ENCODE measurements at regions not wholly inside any gene's neighbourhood (a gene's known extent, or its start where the extent isn't known, plus 50 kb on each side); places are given as distances from the start of the nearest gene placed in this dataset.
"Not testable (repeated sequence)": the region's sequence is repeated elsewhere in the genome, so short reads cannot be mapped to it uniquely, and the experiment has no call there.

DNA sequence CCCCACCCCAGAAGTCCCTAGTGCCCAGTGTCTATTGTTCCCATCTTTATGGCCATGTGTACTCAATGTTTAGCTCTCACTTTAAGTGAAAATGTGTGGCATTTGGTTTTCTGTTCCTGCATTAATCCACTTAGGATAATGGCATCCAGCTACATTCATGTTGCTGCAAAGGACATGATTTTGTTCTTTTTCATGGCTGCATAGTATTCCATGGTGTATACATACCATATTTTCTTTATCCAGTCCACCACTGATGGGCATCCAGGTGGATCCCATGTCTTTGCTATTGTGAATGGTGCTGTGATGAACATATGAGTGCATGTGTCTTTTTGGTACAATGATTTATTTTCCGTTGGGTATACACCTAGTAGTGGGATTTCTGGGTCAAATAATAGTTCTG, 58.2 kb upstream of the ZNF280D start:
- not testable (repeated sequence) for H4K91ac ChIP-seq (ENCODE audit: low read depth, low read length, poor library complexity); H2BK12ac ChIP-seq (ENCODE audit: low read length); H3K9ac ChIP-seq (ENCODE audit: low read depth, low read length, poor library complexity); H2BK120ac ChIP-seq (ENCODE audit: low read depth, low read length); H3K23ac ChIP-seq (ENCODE audit: low read depth, low read length, poor library complexity); H3K4me3 ChIP-seq (ENCODE audit: low read length in 2 of 2); H2AK5ac ChIP-seq (ENCODE audit: low read depth, low read length); H3K79me1 ChIP-seq (ENCODE audit: low read depth, low read length); H3K36me3 ChIP-seq (replicated peaks in 1 of 2; ENCODE audit: control insufficient read depth in 2 of 2, insufficient read depth in 2 of 2, low read length in 2 of 2); H3K27ac ChIP-seq (replicated peaks; ENCODE audit: low read length); H2AFZ ChIP-seq (ENCODE audit: low read length); H3K4me1 ChIP-seq (ENCODE audit: control insufficient read depth in 2 of 2, insufficient read depth in 1 of 2, low read depth in 1 of 2, low read length in 2 of 2); H2BK5ac ChIP-seq (ENCODE audit: low read length); H3K27me3 ChIP-seq (ENCODE audit: control insufficient read depth in 3 of 3, insufficient read depth in 3 of 3, low read depth in 1 of 3, low read length in 3 of 3); H3K4ac ChIP-seq (ENCODE audit: low read length); H4K8ac ChIP-seq (ENCODE audit: low read depth, low read length); H3K9me3 ChIP-seq (replicated peaks in 1 of 2; ENCODE audit: control insufficient read depth in 2 of 2, insufficient read depth in 1 of 2, low read depth in 1 of 2, low read length in 2 of 2); DNase-seq (ENCODE audit: low spot score); H3K4me2 ChIP-seq (ENCODE audit: insufficient read depth, low read length, poor library complexity, severe bottlenecking); H3K18ac ChIP-seq (ENCODE audit: low read length); H2BK15ac ChIP-seq (ENCODE audit: low read length); H3K14ac ChIP-seq (ENCODE audit: low read length)
- no CpG with 5 or more reads among the region's 1 CpG for WGBS, 2 donors (ENCODE audit: extremely low coverage in 2 of 2, insufficient read length in 2 of 2, insufficient replicate concordance in 1 of 2)

DNA sequence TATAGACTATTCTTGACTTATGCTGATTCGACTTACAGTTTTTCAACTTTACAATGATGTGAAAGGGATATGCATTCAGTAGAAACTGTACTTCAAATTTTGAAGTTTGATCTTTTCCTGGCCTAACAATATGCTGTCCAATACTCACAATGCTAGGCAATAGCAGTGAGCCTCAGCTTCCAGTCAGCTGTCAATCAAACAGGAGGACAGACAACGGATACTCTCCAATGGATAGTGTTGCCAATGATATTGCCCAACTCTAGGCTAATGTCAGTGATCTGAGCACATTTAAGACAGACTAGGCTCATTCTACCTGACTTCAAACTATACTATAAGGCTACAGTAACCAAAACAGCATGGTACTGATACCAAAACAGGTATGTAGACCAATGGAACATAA, 55.0 kb upstream of the ZNF280D start:
- Histone ChIP-seq H3K4me3 (ENCODE audit: low read length in 2 of 2) (no peak overlapping the region), H3K27me3 (ENCODE audit: control insufficient read depth in 3 of 3, insufficient read depth in 3 of 3, low read depth in 1 of 3, low read length in 3 of 3) (no peaks in the 10 kb centered on the region), H2BK15ac (ENCODE audit: low read length) (no peak overlapping the region), H3K18ac (ENCODE audit: low read length) (no peak overlapping the region), H4K8ac (ENCODE audit: low read depth, low read length) (no peak overlapping the region), H3K4me1 (ENCODE audit: control insufficient read depth in 2 of 2, insufficient read depth in 1 of 2, low read depth in 1 of 2, low read length in 2 of 2) (no peaks in the 10 kb centered on the region), H2BK12ac (ENCODE audit: low read length) (no peak overlapping the region), H3K27ac (replicated peaks; ENCODE audit: low read length) (no peak overlapping the region), H3K9ac (ENCODE audit: low read depth, low read length, poor library complexity) (no peak overlapping the region), H3K36me3 (replicated peaks in 1 of 2; ENCODE audit: control insufficient read depth in 2 of 2, insufficient read depth in 2 of 2, low read length in 2 of 2) (no peaks in the 10 kb centered on the region), H2BK5ac (ENCODE audit: low read length) (no peak overlapping the region), H2AK5ac (ENCODE audit: low read depth, low read length) (no peak overlapping the region), H2BK120ac (ENCODE audit: low read depth, low read length) (no peak overlapping the region), H3K9me3 (replicated peaks in 1 of 2; ENCODE audit: control insufficient read depth in 2 of 2, insufficient read depth in 1 of 2, low read depth in 1 of 2, low read length in 2 of 2) (no peaks in the 10 kb centered on the region), H3K4ac (ENCODE audit: low read length) (no peak overlapping the region), H4K91ac (ENCODE audit: low read depth, low read length, poor library complexity) (no peak overlapping the region), H3K4me2 (ENCODE audit: insufficient read depth, low read length, poor library complexity, severe bottlenecking) (no peak overlapping the region), H2AFZ (ENCODE audit: low read length) (no peak overlapping the region), H3K14ac (ENCODE audit: low read length) (no peak overlapping the region), H3K79me1 (ENCODE audit: low read depth, low read length) (no peaks in the 10 kb centered on the region), H3K23ac (ENCODE audit: low read depth, low read length, poor library complexity) (no peak overlapping the region)
- no peak for DNase-seq (ENCODE audit: low spot score)
- WGBS, 2 donors (ENCODE audit: extremely low coverage in 2 of 2, insufficient read length in 2 of 2, insufficient replicate concordance in 1 of 2), result no CpG with 5 or more reads among the region's 2 CpGs

DNA sequence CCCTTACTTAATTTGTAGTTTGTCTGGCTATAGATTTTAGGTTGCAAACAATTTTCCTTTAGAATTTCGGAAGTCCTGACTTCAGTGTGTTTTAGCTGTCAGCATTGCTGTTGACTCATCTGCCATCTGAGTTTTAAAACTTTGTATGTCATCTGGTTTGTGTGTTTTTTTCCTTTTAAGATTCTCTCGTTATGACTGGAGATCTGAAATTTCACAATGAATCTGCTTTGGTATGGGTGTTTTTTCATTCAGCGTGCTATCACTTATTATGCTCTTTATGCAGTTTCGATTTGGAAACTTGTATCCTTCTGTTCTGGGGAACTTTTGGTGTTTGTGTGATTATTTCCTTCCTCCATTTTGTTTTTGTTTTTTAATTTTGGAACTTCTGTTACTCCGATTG, 53.7 kb upstream of the ZNF280D start:
- no peak overlapping the region for H3K9ac ChIP-seq (ENCODE audit: low read depth, low read length, poor library complexity)
- no peak overlapping the region for H3K4me2 ChIP-seq (ENCODE audit: insufficient read depth, low read length, poor library complexity, severe bottlenecking)
- H3K27ac ChIP-seq (replicated peaks; ENCODE audit: low read length), result no peak overlapping the region
- H3K4me1 ChIP-seq (ENCODE audit: control insufficient read depth in 2 of 2, insufficient read depth in 1 of 2, low read depth in 1 of 2, low read length in 2 of 2), result no peaks in the 10 kb centered on the region
- H3K18ac ChIP-seq (ENCODE audit: low read length), result no peak overlapping the region
- H3K14ac ChIP-seq (ENCODE audit: low read length), result no peak overlapping the region
- H2BK120ac ChIP-seq (ENCODE audit: low read depth, low read length), result no peak overlapping the region
- WGBS, 2 donors (ENCODE audit: extremely low coverage in 2 of 2, insufficient read length in 2 of 2, insufficient replicate concordance in 1 of 2), result no CpG with 5 or more reads among the region's 5 CpGs
- no peak overlapping the region for H4K91ac ChIP-seq (ENCODE audit: low read depth, low read length, poor library complexity)
- H3K36me3 ChIP-seq (replicated peaks in 1 of 2; ENCODE audit: control insufficient read depth in 2 of 2, insufficient read depth in 2 of 2, low read length in 2 of 2), result no peaks in the 10 kb centered on the region
- H3K27me3 ChIP-seq (ENCODE audit: control insufficient read depth in 3 of 3, insufficient read depth in 3 of 3, low read depth in 1 of 3, low read length in 3 of 3), result no peaks in the 10 kb centered on the region
- H2BK15ac ChIP-seq (ENCODE audit: low read length), result no peak overlapping the region
- H3K9me3 ChIP-seq (replicated peaks in 1 of 2; ENCODE audit: control insufficient read depth in 2 of 2, insufficient read depth in 1 of 2, low read depth in 1 of 2, low read length in 2 of 2), result no peaks in the 10 kb centered on the region
- no peaks in the 10 kb centered on the region for H3K79me1 ChIP-seq (ENCODE audit: low read depth, low read length)
- no peak overlapping the region for H3K4me3 ChIP-seq (ENCODE audit: low read length in 2 of 2)
- H2AK5ac ChIP-seq (ENCODE audit: low read depth, low read length), result no peak overlapping the region
- H3K23ac ChIP-seq (ENCODE audit: low read depth, low read length, poor library complexity), result no peak overlapping the region
- H4K8ac ChIP-seq (ENCODE audit: low read depth, low read length), result no peak overlapping the region
- H2BK5ac ChIP-seq (ENCODE audit: low read length), result no peak overlapping the region
- no peak overlapping the region for H2BK12ac ChIP-seq (ENCODE audit: low read length)
- H3K4ac ChIP-seq (ENCODE audit: low read length), result no peak overlapping the region
- no peak overlapping the region for H2AFZ ChIP-seq (ENCODE audit: low read length)
- DNase-seq (ENCODE audit: low spot score), result no peak

DNA sequence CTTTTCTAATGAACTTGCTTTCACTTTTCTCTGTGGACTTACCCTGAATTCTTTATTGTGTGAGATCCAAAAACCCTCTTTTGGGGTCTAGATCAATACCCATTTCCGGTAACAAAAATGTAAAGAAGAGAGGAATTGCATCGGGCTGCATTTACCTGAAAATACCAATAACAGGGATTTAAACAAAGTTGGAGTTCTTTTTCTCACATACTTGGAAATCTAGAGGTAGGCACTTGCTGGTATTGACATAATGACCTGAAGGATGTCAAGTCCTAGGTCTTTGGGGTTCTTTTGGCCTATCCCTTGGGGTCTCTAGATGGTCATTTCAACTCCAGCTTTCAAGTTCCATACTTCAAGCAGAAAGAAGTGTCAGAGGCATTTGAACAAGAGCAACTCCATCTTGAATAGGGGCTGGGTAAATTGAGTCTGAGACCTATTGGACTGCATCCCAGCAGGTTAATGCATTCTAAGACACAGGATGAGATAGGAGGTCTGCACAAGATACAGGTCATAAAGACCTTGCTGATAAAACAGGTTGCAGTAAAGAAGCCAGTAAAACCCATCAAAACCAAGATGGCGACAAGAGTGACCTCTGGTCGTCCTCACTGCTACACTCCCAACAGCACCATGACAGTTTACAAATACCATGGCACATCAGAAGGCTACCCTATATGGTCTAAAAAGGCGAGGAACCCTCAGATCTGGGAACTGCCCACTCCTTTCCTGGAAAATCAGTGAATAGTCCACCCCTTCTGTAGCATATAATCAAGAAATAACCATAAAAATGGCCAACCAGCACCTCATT, 50.8 kb upstream of the ZNF280D start:
- no CpG with 5 or more reads among the region's 5 CpGs for WGBS, 2 donors (ENCODE audit: extremely low coverage in 2 of 2, insufficient read length in 2 of 2, insufficient replicate concordance in 1 of 2)
- Histone ChIP-seq H3K9ac (ENCODE audit: low read depth, low read length, poor library complexity) (no peak overlapping the region), H3K4me2 (ENCODE audit: insufficient read depth, low read length, poor library complexity, severe bottlenecking) (no peak overlapping the region), H2BK12ac (ENCODE audit: low read length) (no peak overlapping the region), H2AFZ (ENCODE audit: low read length) (no peak overlapping the region), H2AK5ac (ENCODE audit: low read depth, low read length) (no peak overlapping the region), H3K79me1 (ENCODE audit: low read depth, low read length) (no peaks in the 10 kb centered on the region), H4K8ac (ENCODE audit: low read depth, low read length) (no peak overlapping the region), H3K27me3 (ENCODE audit: control insufficient read depth in 3 of 3, insufficient read depth in 3 of 3, low read depth in 1 of 3, low read length in 3 of 3) (no peaks in the 10 kb centered on the region), H3K4me3 (ENCODE audit: low read length in 2 of 2) (no peak overlapping the region), H4K91ac (ENCODE audit: low read depth, low read length, poor library complexity) (no peak overlapping the region), H3K4me1 (ENCODE audit: control insufficient read depth in 2 of 2, insufficient read depth in 1 of 2, low read depth in 1 of 2, low read length in 2 of 2) (no peaks in the 10 kb centered on the region), H2BK15ac (ENCODE audit: low read length) (no peak overlapping the region), H3K18ac (ENCODE audit: low read length) (no peak overlapping the region), H3K23ac (ENCODE audit: low read depth, low read length, poor library complexity) (no peak overlapping the region), H3K4ac (ENCODE audit: low read length) (no peak overlapping the region), H2BK120ac (ENCODE audit: low read depth, low read length) (no peak overlapping the region), H3K9me3 (replicated peaks in 1 of 2; ENCODE audit: control insufficient read depth in 2 of 2, insufficient read depth in 1 of 2, low read depth in 1 of 2, low read length in 2 of 2) (no peaks in the 10 kb centered on the region), H2BK5ac (ENCODE audit: low read length) (no peak overlapping the region), H3K14ac (ENCODE audit: low read length) (no peak overlapping the region), H3K27ac (replicated peaks; ENCODE audit: low read length) (no peak overlapping the region), H3K36me3 (replicated peaks in 1 of 2; ENCODE audit: control insufficient read depth in 2 of 2, insufficient read depth in 2 of 2, low read length in 2 of 2) (no peaks in the 10 kb centered on the region)
- DNase-seq (ENCODE audit: low spot score), result no peak

Measured in neuronal stem cell (in vitro differentiated cells).